Right lobe of liver (tissue), 4 donors: ENCODE measurements at regions not wholly inside any gene's neighbourhood (a gene's known extent, or its start where the extent isn't known, plus 50 kb on each side); places are given as distances from the start of the nearest gene placed in this dataset.
"Not testable (repeated sequence)": the region's sequence is repeated elsewhere in the genome, so short reads cannot be mapped to it uniquely, and the experiment has no call there.

Experiments used
- CTCF ChIP-seq, 4 donors: fragments of 200-600 bp in 3 of 4; fragments of 450-650 bp in 1 of 4; IDR thresholded peaks; one replicate each; pipeline versions ENCODE4 v1.5.1 to v1.8.0; 2016 to 2022; ENCODE audit warnings: antibody characterized with exemption in 4 of 4, mild to moderate bottlenecking in 2 of 4
- POLR2A ChIP-seq: fragments of 450-650 bp; IDR thresholded peaks from one replicate; pipeline ENCODE4 v1.6.1; 2017; ENCODE audit warnings: antibody characterized with exemption, mild to moderate bottlenecking
- donor health status: DM: no; HTN: no; CAD: no.
- donor health status: DM: no; HTN: no; CAD: no.
- donor health status: DM: no; HTN: yes; CAD: no.

GRCh38 chr20:25997367-25998038, 300.9 kb upstream of the ZNF337 start:
- TF ChIP-seq CTCF (IDR thresholded peaks at IDR 0.05); POLR2A: not testable (repeated sequence)
